Ishikawa (cell line): ENCODE measurements at regions not wholly inside any gene's neighbourhood (a gene's known extent, or its start where the extent isn't known, plus 50 kb on each side); places are given as distances from the start of the nearest gene placed in this dataset.

Experiments used
- CEBPB ChIP-seq: IDR thresholded peaks from 2 replicates; pipeline ENCODE4 v1.6.1; 2012
- CREB1 ChIP-seq: IDR thresholded peaks from 2 replicates; pipeline ENCODE4 v1.6.1; 2012; ENCODE audit warnings: low read depth
- EP300 ChIP-seq: IDR thresholded peaks from 2 replicates; pipeline ENCODE4 v1.6.1; 2012; ENCODE audit warnings: borderline replicate concordance
- MAX ChIP-seq: IDR thresholded peaks from 2 replicates; pipeline ENCODE4 v1.6.1; 2012
- RAD21 ChIP-seq: IDR thresholded peaks from 2 replicates; pipeline ENCODE4 v1.6.1; 2012; ENCODE audit warnings: low read depth
- REST ChIP-seq: IDR thresholded peaks from 2 replicates; pipeline ENCODE4 v1.6.1; 2012; ENCODE audit warnings: low read depth, mild to moderate bottlenecking
- TAF1 ChIP-seq: IDR thresholded peaks from 2 replicates; pipeline ENCODE4 v1.6.1; 2012; ENCODE audit warnings: low read depth, mild to moderate bottlenecking
- TCF12 ChIP-seq: IDR thresholded peaks from 2 replicates; pipeline ENCODE4 v1.6.1; 2012; ENCODE audit warnings: low read depth
- TEAD4 ChIP-seq: IDR thresholded peaks from 2 replicates; pipeline ENCODE4 v1.6.1; 2012
- USF1 ChIP-seq: IDR thresholded peaks from 2 replicates; pipeline ENCODE4 v1.6.1; 2012
- YY1 ChIP-seq: IDR thresholded peaks from 2 replicates; pipeline ENCODE4 v1.6.1; 2012; ENCODE audit warnings: low read depth
- ZBTB7A ChIP-seq: IDR thresholded peaks from 2 replicates; pipeline ENCODE4 v1.6.1; 2012; ENCODE audit warnings: low read depth

- TF ChIP-seq RAD21 (no peak), CEBPB (no peak), EP300 (no peak), REST (no peak), TCF12 (no peak), TAF1 (no peak), YY1 (no peak), USF1 (no peak), MAX (no peak), CREB1 (no peak), ZBTB7A (no peak), TEAD4 (no peak)
Observed at GRCh38 chr16:29304251-29304650, 102.3 kb downstream of the NPIPB11 start.
